GM18870 (cell line): ENCODE measurements at regions not wholly inside any gene's neighbourhood (a gene's known extent, or its start where the extent isn't known, plus 50 kb on each side); places are given as distances from the start of the nearest gene placed in this dataset.

Source experiments
- ATAC-seq: cut with Tn5 transposase; IDR thresholded peaks from one replicate; pipeline ENCODE4 v1.9.1; 2021; ENCODE audit warnings: moderate library complexity; ENCODE audit not compliant: unreplicated experiment

DNA sequence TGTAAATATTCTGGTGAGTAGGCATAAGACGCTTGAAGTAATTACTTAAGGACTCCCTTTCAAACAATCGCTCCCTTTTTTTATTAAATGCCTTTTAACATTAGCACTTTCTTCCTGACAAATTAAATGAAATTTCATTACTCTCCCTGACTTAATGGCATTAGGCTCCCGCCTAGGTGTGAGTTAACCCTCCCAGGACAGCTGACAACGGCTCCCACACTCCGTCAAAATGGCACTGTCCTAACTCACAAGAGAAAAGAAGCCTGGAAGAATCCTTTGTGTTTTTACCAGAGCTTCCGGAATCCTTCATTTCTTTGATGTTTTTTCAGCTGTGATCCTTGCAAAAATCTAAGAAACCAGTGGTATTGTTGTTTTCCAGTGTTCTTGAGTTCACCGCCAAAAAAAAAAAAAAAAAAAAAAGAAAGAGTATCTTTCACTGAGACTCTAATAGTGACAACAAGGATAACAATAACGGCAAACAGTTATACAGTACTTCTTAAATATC lies 861.0 kb upstream of the NR2F2 start:
- ATAC-seq, result no peak

DNA sequence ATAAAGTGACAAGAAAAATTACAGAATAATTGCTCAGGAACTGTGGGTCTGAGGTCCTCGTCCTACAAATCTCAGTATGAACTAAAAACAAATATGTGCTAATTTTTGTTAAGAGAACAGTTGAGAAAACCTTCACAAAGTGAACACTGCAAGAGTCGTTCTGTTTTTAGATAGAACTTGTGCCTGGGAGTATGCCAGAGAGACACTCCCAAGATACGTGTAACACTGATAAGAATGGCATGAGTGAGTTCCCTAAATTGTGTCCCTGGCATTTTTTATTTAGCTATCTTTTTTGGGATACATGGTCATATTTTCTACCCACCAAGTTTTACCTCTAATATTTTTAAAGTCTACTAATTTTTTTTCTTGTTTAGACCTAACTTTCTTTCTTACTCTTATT lies 860.0 kb upstream of the NR2F2 start:
- ATAC-seq, result no peak

DNA sequence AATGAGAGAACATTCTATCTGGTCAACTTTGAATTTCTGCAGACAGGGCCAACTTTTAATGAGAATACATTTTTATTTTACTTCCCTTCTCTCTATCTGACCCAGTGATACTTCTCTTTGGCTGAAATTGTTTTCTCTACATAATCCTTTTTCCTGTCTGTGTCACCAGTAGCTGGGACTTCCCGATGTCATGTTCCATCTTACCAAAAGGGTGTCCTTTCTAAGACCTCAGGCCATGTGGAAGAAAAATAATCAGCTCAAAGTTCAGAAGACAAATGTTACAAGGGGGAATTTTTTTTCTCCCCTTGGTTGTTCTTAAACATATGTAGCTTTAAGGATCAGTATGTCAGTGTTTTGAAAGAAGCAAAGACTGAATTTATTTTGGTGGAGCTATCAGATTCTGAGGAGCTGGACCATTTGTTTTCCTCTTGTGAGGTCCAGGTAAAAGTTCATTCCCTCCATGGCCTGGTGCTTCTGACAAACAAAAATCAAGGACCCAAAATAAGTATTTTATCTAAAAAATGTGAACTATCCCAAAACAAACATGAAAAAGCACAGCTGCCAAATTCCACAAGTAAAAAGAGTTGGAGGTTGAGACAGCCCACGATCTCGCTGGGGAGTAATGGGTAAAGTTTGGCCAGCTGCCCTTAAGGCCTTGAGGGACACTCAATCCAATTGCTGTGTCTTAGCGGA lies 859.4 kb upstream of the NR2F2 start:
- no peak for ATAC-seq

DNA sequence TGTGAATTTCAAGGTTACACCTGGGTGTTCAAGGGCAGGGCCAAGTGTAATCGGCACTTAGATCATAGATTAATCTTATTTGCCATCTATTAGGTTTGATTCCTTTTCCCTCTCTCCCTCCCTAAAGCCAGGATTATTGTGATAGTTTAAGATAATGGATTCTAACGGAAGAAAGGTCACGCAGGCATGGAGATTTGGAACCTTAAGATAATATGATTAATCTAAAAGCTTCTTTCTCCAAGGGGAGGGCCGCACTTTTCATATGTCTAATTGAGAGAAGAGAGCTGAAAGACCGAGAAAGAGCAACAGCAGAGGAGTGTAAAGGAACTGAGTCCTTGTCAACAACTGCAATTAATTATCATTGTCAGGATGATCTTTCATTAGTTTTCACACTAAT lies 858.8 kb upstream of the NR2F2 start:
- no peak for ATAC-seq

- ATAC-seq, result no peak
Observed at GRCh38 chr15:95475067-95475466, 855.4 kb upstream of the NR2F2 start.

GRCh38 chr15:95479308-95479707 lies 851.2 kb upstream of the NR2F2 start:
- no peak for ATAC-seq

DNA sequence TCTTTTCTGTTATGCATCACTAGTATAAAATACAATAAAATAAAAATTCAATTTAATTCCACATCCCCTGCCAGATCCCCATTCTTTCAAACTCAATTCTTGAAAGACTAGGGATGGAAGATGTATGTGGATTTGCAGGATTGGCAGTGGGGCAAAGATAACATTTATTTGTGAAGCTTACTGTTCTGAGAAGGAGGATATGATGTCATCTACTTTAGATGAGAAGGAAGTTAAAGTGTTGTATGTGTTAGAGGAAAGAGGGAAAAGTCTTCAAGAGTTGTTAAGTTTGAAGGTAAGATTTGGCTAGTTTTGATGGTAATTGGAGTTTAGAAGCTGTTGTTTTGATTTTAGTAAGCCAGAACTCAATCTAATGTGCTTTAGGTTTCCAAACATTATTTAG lies 845.1 kb upstream of the NR2F2 start:
- ATAC-seq, result no peak

DNA sequence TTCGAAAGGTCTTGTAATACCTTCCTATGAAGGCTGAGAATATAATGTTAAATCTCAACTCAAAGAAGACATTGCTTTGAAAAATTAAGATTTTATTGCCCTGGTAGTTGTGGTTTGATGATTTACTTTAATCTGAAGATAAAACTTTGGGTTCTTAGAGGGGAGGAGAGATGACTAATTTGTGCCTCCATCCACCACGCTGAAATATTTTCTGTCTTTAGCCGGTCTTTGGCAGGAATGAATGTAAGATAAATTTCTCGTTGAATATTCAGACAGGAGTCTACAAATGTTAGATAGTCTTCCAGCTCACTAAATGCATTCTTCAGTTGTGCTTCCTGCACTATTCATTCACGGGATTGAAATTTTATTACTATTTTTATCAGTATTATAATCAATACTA lies 844.3 kb upstream of the NR2F2 start:
- no peak for ATAC-seq

DNA sequence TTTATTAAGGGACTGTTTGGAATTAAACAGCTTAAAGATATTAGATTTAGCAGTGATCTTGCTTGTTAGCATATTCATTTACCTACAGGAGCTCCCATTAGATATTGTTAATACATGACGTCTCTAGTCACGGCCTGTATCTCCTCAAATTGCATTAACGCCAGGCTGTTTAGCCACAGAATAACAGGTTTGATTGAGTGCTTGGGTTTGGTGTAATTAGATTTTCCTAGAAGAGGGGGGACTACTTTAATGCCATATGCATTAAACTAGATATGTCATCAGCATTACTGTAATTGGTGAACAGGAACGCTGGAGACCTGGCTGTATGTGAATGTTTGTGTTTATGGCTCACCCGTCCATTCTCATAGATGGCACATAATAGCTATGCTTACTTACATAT lies 841.4 kb upstream of the NR2F2 start:
- no peak for ATAC-seq

- no peak for ATAC-seq
Observed at GRCh38 chr15:95492388-95493070, 838.0 kb upstream of the NR2F2 start.

- no peak for ATAC-seq
Observed at GRCh38 chr15:95494971-95495541, 835.4 kb upstream of the NR2F2 start.

GRCh38 chr15:95497634-95498033 lies 832.9 kb upstream of the NR2F2 start:
- no peak for ATAC-seq

DNA sequence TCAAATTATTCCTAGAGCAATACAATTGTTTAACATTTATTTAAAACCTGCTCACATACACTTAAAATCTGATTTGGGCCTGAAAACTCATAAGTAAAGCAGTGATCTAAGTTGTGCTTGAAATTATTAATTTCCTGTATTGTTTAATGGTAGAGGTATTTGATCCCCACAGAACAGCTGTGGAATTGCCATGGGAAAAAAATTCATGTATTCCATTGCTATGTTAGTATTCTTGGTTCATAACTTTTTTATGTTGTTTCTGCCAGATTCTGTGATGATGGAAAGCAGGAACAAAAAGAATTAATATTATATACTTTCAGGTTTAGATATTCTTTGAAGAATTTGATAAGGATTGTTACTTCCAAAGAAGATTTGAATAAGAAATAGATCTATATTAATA lies 831.5 kb upstream of the NR2F2 start:
- ATAC-seq, result no peak

DNA sequence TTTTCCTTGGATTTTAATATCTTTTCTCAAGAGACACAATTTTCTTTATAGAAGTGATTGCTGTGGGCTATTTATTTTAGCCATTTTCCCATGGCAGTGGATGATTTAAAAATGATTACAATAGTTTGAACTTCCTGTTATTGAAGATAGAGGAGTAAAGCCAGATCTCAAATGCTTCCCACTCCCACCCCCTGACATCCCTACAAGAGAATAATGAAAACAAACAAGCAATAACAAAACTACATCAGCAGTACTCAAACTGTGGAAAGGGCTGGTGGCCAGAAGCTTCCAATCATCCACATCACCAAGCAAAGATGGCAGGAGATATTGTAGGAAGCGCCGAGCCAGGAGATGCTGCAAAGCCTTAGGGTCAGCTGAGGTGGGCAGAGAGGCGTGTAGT lies 831.1 kb upstream of the NR2F2 start:
- no peak for ATAC-seq

GRCh38 chr15:95501865-95502264 lies 828.6 kb upstream of the NR2F2 start:
- ATAC-seq, result no peak

DNA sequence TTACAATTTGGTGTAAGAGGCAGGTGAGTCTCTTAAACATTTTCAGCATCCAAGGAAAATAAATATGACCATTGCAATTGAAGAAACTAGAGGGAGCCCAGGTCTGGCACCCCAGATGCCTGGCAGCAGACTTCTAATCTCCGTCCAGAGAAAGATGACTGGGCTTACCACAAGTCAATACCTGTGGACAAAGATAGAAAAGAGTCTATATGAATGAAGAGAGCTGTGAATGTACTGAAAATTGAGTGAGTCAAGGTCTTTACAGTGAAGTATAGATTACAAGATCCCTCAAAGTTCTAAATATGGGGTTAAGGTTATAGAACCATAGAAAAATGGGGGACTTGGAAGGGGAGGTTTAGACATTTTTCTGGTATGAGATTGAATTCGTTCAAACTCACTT lies 827.4 kb upstream of the NR2F2 start:
- no peak for ATAC-seq

- peak; percentile 88 for ATAC-seq
Observed at GRCh38 chr15:95503640-95504225, 826.8 kb upstream of the NR2F2 start.

DNA sequence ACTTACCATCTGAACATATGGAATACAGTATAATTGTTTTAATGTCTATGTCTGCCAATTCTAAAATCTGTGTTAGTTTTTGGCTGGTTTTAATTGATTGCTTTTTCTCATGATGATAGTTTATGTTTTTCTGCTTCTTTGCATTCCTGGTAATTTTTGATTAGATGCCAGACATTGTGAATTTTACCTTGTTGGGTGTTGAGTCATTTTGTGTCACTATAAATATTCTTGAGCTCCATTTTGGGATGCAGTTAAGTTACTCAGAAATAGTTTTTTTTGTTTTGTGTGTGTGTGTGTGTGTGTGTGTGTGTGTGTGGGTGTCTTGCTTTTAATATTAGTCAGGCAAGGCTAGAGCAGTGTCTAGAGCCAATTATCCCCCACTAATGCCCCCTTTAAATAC lies 818.8 kb upstream of the NR2F2 start:
- no peak for ATAC-seq

DNA sequence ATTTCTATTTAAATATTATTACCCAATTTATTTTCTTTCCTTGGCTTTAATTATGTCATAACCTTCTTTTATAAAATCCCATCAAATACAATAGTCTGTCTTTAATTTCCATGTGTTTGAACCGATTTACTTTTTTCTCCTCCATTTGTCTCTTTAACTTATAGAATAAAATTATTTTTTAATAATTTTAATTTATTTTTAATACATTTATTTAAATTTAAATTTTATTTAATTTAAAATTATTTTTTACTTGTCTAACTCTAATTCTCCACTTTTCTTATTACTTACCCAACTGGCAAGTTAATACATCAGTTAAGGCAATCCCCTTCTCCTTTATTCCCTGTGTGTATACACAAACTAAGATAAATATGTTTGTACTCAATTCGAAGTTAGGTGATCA lies 817.6 kb upstream of the NR2F2 start:
- no peak for ATAC-seq

GRCh38 chr15:95519887-95520286 lies 810.6 kb upstream of the NR2F2 start:
- ATAC-seq, result no peak

- no peak for ATAC-seq
Observed at GRCh38 chr15:95520511-95520910, 810.0 kb upstream of the NR2F2 start.

DNA sequence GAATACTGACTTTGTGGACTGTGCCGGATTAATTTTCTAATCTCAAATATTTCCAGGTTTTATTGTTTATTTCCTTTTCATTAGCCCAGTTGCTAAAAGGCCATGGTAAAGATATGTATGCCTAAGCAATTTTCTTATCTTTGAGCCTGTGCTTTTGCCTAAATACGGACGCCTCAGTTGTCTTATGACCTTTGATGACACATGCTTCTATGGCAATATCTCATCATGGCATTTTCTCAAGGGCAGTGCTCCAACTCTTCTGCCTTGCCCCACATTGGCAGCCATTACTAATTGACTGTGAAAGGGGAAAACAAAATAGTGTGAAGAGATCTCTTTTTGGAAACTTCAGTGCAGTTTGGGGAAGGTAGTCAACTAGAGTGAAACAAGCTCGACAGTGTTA lies 809.6 kb upstream of the NR2F2 start:
- no peak for ATAC-seq
